Spinal cord (tissue), 9 donors: ENCODE measurements at regions not wholly inside any gene's neighbourhood (a gene's known extent, or its start where the extent isn't known, plus 50 kb on each side); places are given as distances from the start of the nearest gene placed in this dataset.
A peak's percentile ranks its signal among the peaks of the same experiment; 100 is the strongest.

Experiments
- DNase-seq, 6 donors: peaks; one replicate each; pipeline versions ENCODE4 v3.0.0 to v3.0.0-alpha.2; 2013 to 2015; ENCODE audit warnings: low spot score in 6 of 6, low read depth in 4 of 6
- H3K27ac ChIP-seq: one replicate; pipeline ENCODE4 v1.5.1; 2013; ENCODE audit warnings: low read depth, low read length, control low read depth
- H3K27me3 ChIP-seq: one replicate; pipeline ENCODE4 v1.6.1; 2013; ENCODE audit warnings: low read length; ENCODE audit not compliant: control insufficient read depth, insufficient read depth
- H3K36me3 ChIP-seq: one replicate; pipeline ENCODE4 v1.6.1; 2013; ENCODE audit warnings: low read length; ENCODE audit not compliant: control insufficient read depth, insufficient read depth
- H3K4me1 ChIP-seq: one replicate; pipeline ENCODE4 v1.6.1; 2013; ENCODE audit warnings: low read length; ENCODE audit not compliant: control insufficient read depth, insufficient read depth
- H3K4me3 ChIP-seq: one replicate; pipeline ENCODE4 v1.5.1; 2013; ENCODE audit warnings: low read depth, low read length, control low read depth
- H3K9me3 ChIP-seq: one replicate; pipeline ENCODE4 v1.6.1; 2013; ENCODE audit warnings: low read length; ENCODE audit not compliant: control insufficient read depth, insufficient read depth
- whole genome bisulfite sequencing: methylation state at CpG from one replicate; pipeline ENCODE4 v1.1.5; 2013; ENCODE audit warnings: missing lambda C conversion rate; ENCODE audit not compliant: insufficient coverage; 5-methylcytosine and 5-hydroxymethylcytosine counted together
- donor health status: healthy.

GRCh38 chr5:53425687-53426511, 54.5 kb upstream of the FST start:
- Histone ChIP-seq H3K27me3 (no peaks in the 10 kb centered on the region), H3K4me3 (no peak overlapping the region), H3K27ac (no peak overlapping the region), H3K9me3 (no peaks in the 10 kb centered on the region), H3K36me3 (no peaks in the 10 kb centered on the region), H3K4me1 (no peaks in the 10 kb centered on the region)
- DNase-seq = peak in 5 of 6 donors; percentile 8 to 73 (median 17)
- WGBS = no CpG with 5 or more reads among the region's 8 CpGs

DNA sequence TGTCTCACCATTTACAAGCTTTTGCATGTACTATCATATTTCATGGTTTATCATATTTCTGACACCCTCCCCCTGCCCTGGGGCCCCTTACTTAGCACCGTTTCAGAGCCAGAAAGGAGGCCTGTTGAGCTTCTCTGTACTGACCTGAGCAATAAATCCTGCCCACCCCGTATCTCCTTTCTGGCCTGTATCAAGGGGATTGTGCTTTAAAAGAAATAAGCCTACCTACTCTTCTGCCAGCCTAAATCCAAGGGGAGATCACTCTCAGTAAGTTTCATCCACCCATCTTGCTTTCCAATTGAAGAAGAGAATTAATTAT, 54.0 kb upstream of the FST start:
- no peaks in the 10 kb centered on the region for H3K4me1 ChIP-seq
- no peak overlapping the region for H3K4me3 ChIP-seq
- no peaks in the 10 kb centered on the region for H3K27me3 ChIP-seq
- no peak overlapping the region for H3K27ac ChIP-seq
- no peak for DNase-seq
- no peaks in the 10 kb centered on the region for H3K9me3 ChIP-seq
- no peaks in the 10 kb centered on the region for H3K36me3 ChIP-seq
- WGBS = no CpG with 5 or more reads among the region's 2 CpGs

DNA sequence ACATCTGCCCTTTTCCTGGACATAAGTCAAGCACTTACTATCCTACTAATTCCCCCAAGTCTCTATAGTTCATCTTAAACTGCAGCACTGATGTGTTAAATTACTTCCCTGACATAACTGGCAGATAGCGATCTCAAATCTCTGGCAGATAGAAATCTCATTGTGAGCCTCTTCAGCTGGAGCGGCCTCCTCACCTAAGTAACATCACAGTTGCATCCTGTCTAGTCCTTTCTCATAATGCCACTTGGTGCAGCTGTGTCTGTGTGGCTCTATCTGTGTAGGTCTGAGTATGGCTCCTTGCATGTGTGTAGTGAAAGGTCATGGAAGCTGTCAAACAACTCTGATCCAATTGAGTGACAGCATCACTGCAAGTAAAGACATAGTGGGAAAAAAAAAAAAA, 53.6 kb upstream of the FST start:
- Histone ChIP-seq H3K4me3 (no peak overlapping the region), H3K4me1 (no peaks in the 10 kb centered on the region), H3K36me3 (no peaks in the 10 kb centered on the region), H3K27me3 (no peaks in the 10 kb centered on the region), H3K9me3 (no peaks in the 10 kb centered on the region), H3K27ac (no peak overlapping the region)
- 100% methylated on average over 1 of the region's 2 CpGs for WGBS
- DNase-seq = no peak

DNA sequence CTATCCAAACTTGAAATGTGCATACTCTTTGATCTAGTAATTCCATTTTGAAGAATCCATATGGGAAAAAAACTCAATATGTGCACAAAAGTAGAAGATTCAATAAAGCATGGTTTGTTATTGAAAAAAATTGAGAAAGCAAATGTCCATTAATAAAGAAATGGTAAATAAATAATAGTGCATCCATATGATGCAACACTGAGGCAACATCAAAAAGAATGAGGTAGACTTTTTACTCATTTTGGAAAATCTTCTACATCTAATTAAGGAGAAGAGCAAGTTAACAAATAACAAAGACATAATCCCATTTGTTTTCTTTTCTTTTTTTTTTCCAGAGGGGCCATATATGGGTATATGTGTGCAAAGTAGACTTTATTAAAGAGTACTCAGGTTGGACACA, 52.5 kb upstream of the FST start:
- DNase-seq = no peak
- H3K4me1 ChIP-seq = no peaks in the 10 kb centered on the region
- no peaks in the 10 kb centered on the region for H3K27me3 ChIP-seq
- H3K9me3 ChIP-seq = no peaks in the 10 kb centered on the region
- no peak overlapping the region for H3K27ac ChIP-seq
- H3K4me3 ChIP-seq = no peak overlapping the region
- H3K36me3 ChIP-seq = no peaks in the 10 kb centered on the region

GRCh38 chr5:53429706-53430105, 50.7 kb upstream of the FST start:
- no peak overlapping the region for H3K4me3 ChIP-seq
- whole genome bisulfite sequencing = 94% methylated on average over 5 of the region's 5 CpGs
- no peak for DNase-seq
- no peaks in the 10 kb centered on the region for H3K27me3 ChIP-seq
- H3K27ac ChIP-seq = no peak overlapping the region
- no peaks in the 10 kb centered on the region for H3K36me3 ChIP-seq
- H3K4me1 ChIP-seq = no peaks in the 10 kb centered on the region
- H3K9me3 ChIP-seq = no peaks in the 10 kb centered on the region

DNA sequence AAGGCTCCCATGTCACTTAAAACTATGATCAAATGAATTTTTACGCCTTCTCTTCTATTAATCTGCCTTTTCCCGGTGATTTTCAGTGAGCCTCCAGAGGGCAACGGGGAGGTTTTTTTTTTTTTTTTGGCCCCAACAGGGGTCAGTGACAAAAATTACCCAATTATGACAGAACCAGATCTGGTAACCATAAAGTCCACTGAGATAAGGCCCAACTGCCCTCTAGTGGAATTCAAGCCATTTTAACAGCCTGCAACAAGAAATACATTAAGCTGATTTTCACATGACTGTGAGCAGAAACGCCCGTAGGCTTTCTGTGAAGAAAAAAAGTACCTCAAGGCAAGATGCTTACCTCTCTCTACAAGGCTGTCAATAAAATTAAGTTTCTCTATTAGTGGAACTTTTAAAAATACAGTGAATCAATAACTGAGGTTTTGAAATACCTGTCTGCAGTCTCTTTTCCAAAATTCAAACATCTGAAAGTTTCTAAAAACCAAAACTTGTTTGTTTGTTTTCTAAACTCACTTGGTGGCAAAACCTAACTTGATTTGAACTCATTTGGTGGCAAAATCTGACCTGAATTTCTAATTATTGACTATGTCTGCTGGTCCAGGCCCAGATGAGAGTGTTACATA, 49.7 kb upstream of the FST start:
- no peaks in the 10 kb centered on the region for H3K36me3 ChIP-seq
- H3K4me3 ChIP-seq = no peak overlapping the region
- no peaks in the 10 kb centered on the region for H3K27me3 ChIP-seq
- no peaks in the 10 kb centered on the region for H3K4me1 ChIP-seq
- no peak overlapping the region for H3K27ac ChIP-seq
- 86% methylated on average over 1 of the region's 5 CpGs for WGBS
- H3K9me3 ChIP-seq = no peaks in the 10 kb centered on the region
- peak in 1 of 6 donors; percentile 10 for DNase-seq
